Stimulated activated effector memory CD8-positive, alpha-beta T cell treated with anti-CD3 and anti-CD28 coated beads, Interleukin-12 subunit alpha, Interleukin-12 subunit beta, amount 100 ng/mL, for 72 hours (primary cell): ENCODE measurements at regions not wholly inside any gene's neighbourhood (a gene's known extent, or its start where the extent isn't known, plus 50 kb on each side); places are given as distances from the start of the nearest gene placed in this dataset.
"Not testable (repeated sequence)": the region's sequence is repeated elsewhere in the genome, so short reads cannot be mapped to it uniquely, and the experiment has no call there.

Experiments used
- ATAC-seq: fragments of 150-1000 bp; cut with Tn5 transposase; 2 replicates; pipeline ENCODE4 v1.10.0; 2021
- DNase-seq, 2 donors: peaks; one replicate each; pipeline ENCODE4 v3.0.0; 2021 to 2022; ENCODE audit warnings: low spot score in 2 of 2
- H3K27ac Mint-ChIP-seq: one replicate; pipeline ENCODE4 v1.8.0; 2022; ENCODE audit warnings: mild to moderate bottlenecking, mixed read lengths
- H3K36me3 Mint-ChIP-seq: one replicate; pipeline ENCODE4 v1.8.0; 2022; ENCODE audit warnings: mild to moderate bottlenecking, mixed read lengths
- H3K4me1 Mint-ChIP-seq: one replicate; pipeline ENCODE4 v1.8.0; 2022; ENCODE audit warnings: mixed read lengths
- H3K4me3 Mint-ChIP-seq: one replicate; pipeline ENCODE4 v1.8.0; 2022; ENCODE audit warnings: mild to moderate bottlenecking, mixed read lengths
- H3K9me3 Mint-ChIP-seq: one replicate; pipeline ENCODE4 v1.8.0; 2022; ENCODE audit warnings: mixed read lengths

- Mint-ChIP-seq H3K4me3 (no peak overlapping the region), H3K27ac (no peak overlapping the region), H3K4me1 (peaks cover 6% of the 10 kb centered on the region), H3K36me3 (no peaks in the 10 kb centered on the region), H3K9me3 (peaks cover 3% of the 10 kb centered on the region)
- no peak for ATAC-seq
- DNase-seq = no peak
These were observed 76.1 kb upstream of the ALKAL2 start for GRCh38 chr2:363824-364470.

- no peak overlapping the region for H3K27ac Mint-ChIP-seq
- ATAC-seq (no peak), DNase-seq (no peak)
- no peak overlapping the region for H3K4me3 Mint-ChIP-seq
- H3K36me3 Mint-ChIP-seq = no peaks in the 10 kb centered on the region
- H3K4me1 Mint-ChIP-seq = no peaks in the 10 kb centered on the region
- H3K9me3 Mint-ChIP-seq = peaks cover 3% of the 10 kb centered on the region
These were observed 75.0 kb upstream of the ALKAL2 start for GRCh38 chr2:362924-363323.

GRCh38 chr2:360124-360523, 72.2 kb upstream of the ALKAL2 start:
- no peak overlapping the region for H3K4me3 Mint-ChIP-seq
- no peak for DNase-seq
- no peak overlapping the region for H3K27ac Mint-ChIP-seq
- H3K4me1 Mint-ChIP-seq = no peaks in the 10 kb centered on the region
- no peak for ATAC-seq
- no peaks in the 10 kb centered on the region for H3K36me3 Mint-ChIP-seq
- peaks cover 3% of the 10 kb centered on the region for H3K9me3 Mint-ChIP-seq

GRCh38 chr2:359047-359446, 71.2 kb upstream of the ALKAL2 start:
- Mint-ChIP-seq H3K4me3 (no peak overlapping the region), H3K27ac (no peak overlapping the region), H3K9me3 (peaks cover 3% of the 10 kb centered on the region), H3K4me1 (no peaks in the 10 kb centered on the region), H3K36me3 (no peaks in the 10 kb centered on the region)
- no peak for DNase-seq
- ATAC-seq = no peak

- Mint-ChIP-seq H3K36me3 (no peaks in the 10 kb centered on the region), H3K4me3 (no peak overlapping the region), H3K9me3 (no peaks in the 10 kb centered on the region), H3K4me1 (no peaks in the 10 kb centered on the region), H3K27ac (no peak overlapping the region)
- DNase-seq (no peak), ATAC-seq (no peak)
These were observed 69.9 kb upstream of the ALKAL2 start for GRCh38 chr2:357811-358210.

GRCh38 chr2:356304-356703, 68.4 kb upstream of the ALKAL2 start:
- DNase-seq, H3K27ac Mint-ChIP-seq, ATAC-seq, H3K9me3 Mint-ChIP-seq, H3K4me1 Mint-ChIP-seq, H3K4me3 Mint-ChIP-seq, H3K36me3 Mint-ChIP-seq: not testable (repeated sequence)

GRCh38 chr2:355773-356172, 67.9 kb upstream of the ALKAL2 start:
- DNase-seq = no peak
- ATAC-seq = no peak
- H3K4me3 Mint-ChIP-seq = no peak overlapping the region
- no peaks in the 10 kb centered on the region for H3K36me3 Mint-ChIP-seq
- H3K9me3 Mint-ChIP-seq = no peaks in the 10 kb centered on the region
- no peaks in the 10 kb centered on the region for H3K4me1 Mint-ChIP-seq
- H3K27ac Mint-ChIP-seq = no peak overlapping the region

- Mint-ChIP-seq H3K9me3 (no peaks in the 10 kb centered on the region), H3K4me3 (no peak overlapping the region), H3K4me1 (no peaks in the 10 kb centered on the region), H3K36me3 (no peaks in the 10 kb centered on the region), H3K27ac (no peak overlapping the region)
- DNase-seq = no peak
- no peak for ATAC-seq
These were observed 64.8 kb upstream of the ALKAL2 start for GRCh38 chr2:352696-353095.

- no peaks in the 10 kb centered on the region for H3K36me3 Mint-ChIP-seq
- DNase-seq (no peak), ATAC-seq (no peak)
- H3K27ac Mint-ChIP-seq = no peak overlapping the region
- no peaks in the 10 kb centered on the region for H3K9me3 Mint-ChIP-seq
- H3K4me3 Mint-ChIP-seq = no peak overlapping the region
- no peaks in the 10 kb centered on the region for H3K4me1 Mint-ChIP-seq
These were observed 61.5 kb upstream of the ALKAL2 start for GRCh38 chr2:349390-349789.

GRCh38 chr2:348361-348916, 60.5 kb upstream of the ALKAL2 start:
- no peak overlapping the region for H3K27ac Mint-ChIP-seq
- no peaks in the 10 kb centered on the region for H3K9me3 Mint-ChIP-seq
- no peak for DNase-seq
- no peaks in the 10 kb centered on the region for H3K36me3 Mint-ChIP-seq
- H3K4me3 Mint-ChIP-seq = no peak overlapping the region
- no peak for ATAC-seq
- H3K4me1 Mint-ChIP-seq = no peaks in the 10 kb centered on the region

GRCh38 chr2:344811-345210, 56.9 kb upstream of the ALKAL2 start:
- no peaks in the 10 kb centered on the region for H3K9me3 Mint-ChIP-seq
- DNase-seq (no peak), ATAC-seq (no peak)
- peaks cover 9% of the 10 kb centered on the region for H3K4me1 Mint-ChIP-seq
- no peaks in the 10 kb centered on the region for H3K36me3 Mint-ChIP-seq
- no peak overlapping the region for H3K27ac Mint-ChIP-seq
- H3K4me3 Mint-ChIP-seq = no peak overlapping the region

- Mint-ChIP-seq H3K4me1 (peaks cover 9% of the 10 kb centered on the region), H3K27ac (no peak overlapping the region), H3K9me3 (no peaks in the 10 kb centered on the region), H3K4me3 (no peak overlapping the region), H3K36me3 (no peaks in the 10 kb centered on the region)
- no peak for ATAC-seq
- DNase-seq = no peak
These were observed 55.5 kb upstream of the ALKAL2 start for GRCh38 chr2:343355-343754.

GRCh38 chr2:341912-342311, 54.0 kb upstream of the ALKAL2 start:
- Mint-ChIP-seq H3K36me3 (no peaks in the 10 kb centered on the region), H3K27ac (no peak overlapping the region), H3K9me3 (peaks cover 6% of the 10 kb centered on the region), H3K4me1 (peaks cover 9% of the 10 kb centered on the region), H3K4me3 (no peak overlapping the region)
- ATAC-seq (no peak), DNase-seq (no peak)

- Mint-ChIP-seq H3K4me1 (peaks cover 9% of the 10 kb centered on the region), H3K4me3 (no peak overlapping the region), H3K36me3 (no peaks in the 10 kb centered on the region), H3K9me3 (peaks cover 8% of the 10 kb centered on the region), H3K27ac (no peak overlapping the region)
- ATAC-seq = no peak
- no peak for DNase-seq
These were observed 53.2 kb upstream of the ALKAL2 start for GRCh38 chr2:341017-341542.
